Peyer's patch (tissue), 4 donors: ENCODE measurements at regions not wholly inside any gene's neighbourhood (a gene's known extent, or its start where the extent isn't known, plus 50 kb on each side); places are given as distances from the start of the nearest gene placed in this dataset.
"Not testable (repeated sequence)": the region's sequence is repeated elsewhere in the genome, so short reads cannot be mapped to it uniquely, and the experiment has no call there.

Experiments used
- DNase-seq, 3 donors: peaks; one replicate each; pipeline ENCODE4 v3.0.0-alpha.2; 2017 to 2019
- H3K27ac ChIP-seq, 4 donors: fragments of 200-600 bp; sonication (generic); one replicate each; pipeline ENCODE4 v1.5.1; 2016 to 2019
- H3K27me3 ChIP-seq, 2 donors: fragments of 200-600 bp; sonication (generic); one replicate each; pipeline ENCODE4 v1.5.1; 2019
- H3K36me3 ChIP-seq, 3 donors: fragments of 200-600 bp; sonication (generic); one replicate each; pipeline ENCODE4 v1.5.1; 2016 to 2019
- H3K4me1 ChIP-seq, 4 donors: fragments of 200-600 bp; sonication (generic); one replicate each; pipeline ENCODE4 v1.5.1; 2016 to 2019
- H3K4me3 ChIP-seq, 4 donors: fragments of 200-600 bp; sonication (generic); 1 replicate in 3 of 4; 2 replicates in 1 of 4; pipeline ENCODE4 v1.5.1; 2016 to 2019; ENCODE audit warnings: mild to moderate bottlenecking in 1 of 4
- H3K9me3 ChIP-seq, 4 donors: fragments of 200-600 bp; sonication (generic); one replicate each; pipeline ENCODE4 v1.5.1; 2016 to 2019; ENCODE audit warnings: mild to moderate bottlenecking in 1 of 4
- CTCF ChIP-seq, 6 experiments: fragments of 450-650 bp in 4 of 6; fragments of 200-600 bp in 2 of 6; sonication (generic) in 1 of 6; IDR thresholded peaks; one replicate each; pipeline ENCODE4 v1.5.1; 2017 to 2019; ENCODE audit warnings: antibody characterized with exemption in 6 of 6, mild to moderate bottlenecking in 3 of 6, moderate library complexity in 1 of 6
- POLR2A ChIP-seq, 2 donors: fragments of 450-650 bp; IDR thresholded peaks; one replicate each; pipeline ENCODE4 v1.5.1; 2017; ENCODE audit warnings: antibody characterized with exemption in 2 of 2, mild to moderate bottlenecking in 2 of 2, moderate library complexity in 2 of 2

GRCh38 chr11:86737737-86738136 lies 62.6 kb upstream of the PRSS23 start:
- peaks cover 0 to 27% (median 0%) of the 10 kb centered on the region in 4 donors for H3K4me1 ChIP-seq
- H3K27ac ChIP-seq: no peak overlapping the region
- TF ChIP-seq CTCF (IDR thresholded peaks at IDR 0.05): no peak
- no peak for TF ChIP-seq POLR2A (IDR thresholded peaks at IDR 0.05)
- H3K4me3 ChIP-seq: no peak overlapping the region
- no peaks in the 10 kb centered on the region for H3K9me3 ChIP-seq
- H3K27me3 ChIP-seq: no peaks in the 10 kb centered on the region
- DNase-seq: no peak
- H3K36me3 ChIP-seq: no peaks in the 10 kb centered on the region

GRCh38 chr11:86737230-86737629 lies 63.1 kb upstream of the PRSS23 start:
- Histone ChIP-seq H3K27me3 (no peaks in the 10 kb centered on the region), H3K27ac (no peak overlapping the region), H3K4me3 (no peak overlapping the region), H3K9me3 (no peaks in the 10 kb centered on the region), H3K36me3 (no peaks in the 10 kb centered on the region), H3K4me1 (peaks cover 0 to 27% (median 0%) of the 10 kb centered on the region in 4 donors)
- no peak for DNase-seq
- no peak for TF ChIP-seq CTCF (IDR thresholded peaks at IDR 0.05)
- no peak for TF ChIP-seq POLR2A (IDR thresholded peaks at IDR 0.05)

- Histone ChIP-seq H3K4me3 (no peak overlapping the region), H3K9me3 (no peaks in the 10 kb centered on the region), H3K27ac (no peak overlapping the region), H3K36me3 (no peaks in the 10 kb centered on the region), H3K27me3 (no peaks in the 10 kb centered on the region), H3K4me1 (peaks cover 0 to 20% (median 0%) of the 10 kb centered on the region in 4 donors)
- DNase-seq: no peak
- no peak for TF ChIP-seq POLR2A (IDR thresholded peaks at IDR 0.05)
- TF ChIP-seq CTCF (IDR thresholded peaks at IDR 0.05): no peak
These were observed 63.8 kb upstream of the PRSS23 start for GRCh38 chr11:86736291-86737143.

- H3K4me1 ChIP-seq: peaks cover 0 to 12% (median 0%) of the 10 kb centered on the region in 4 donors
- no peaks in the 10 kb centered on the region for H3K9me3 ChIP-seq
- H3K36me3 ChIP-seq: no peaks in the 10 kb centered on the region
- H3K4me3 ChIP-seq: no peak overlapping the region
- no peaks in the 10 kb centered on the region for H3K27me3 ChIP-seq
- DNase-seq: no peak
- H3K27ac ChIP-seq: no peak overlapping the region
- no peak for TF ChIP-seq CTCF (IDR thresholded peaks at IDR 0.05)
- TF ChIP-seq POLR2A (IDR thresholded peaks at IDR 0.05): no peak
These were observed 63.3 kb upstream of the ME3 start for GRCh38 chr11:86735451-86736290.

GRCh38 chr11:86732739-86733138 lies 60.3 kb upstream of the ME3 start:
- DNase-seq, H3K27ac ChIP-seq, H3K4me3 ChIP-seq, H3K36me3 ChIP-seq, H3K9me3 ChIP-seq, H3K27me3 ChIP-seq, H3K4me1 ChIP-seq: not testable (repeated sequence)

GRCh38 chr11:86732286-86732685 lies 59.9 kb upstream of the ME3 start:
- not testable (repeated sequence) for H3K27me3 ChIP-seq, H3K4me1 ChIP-seq, H3K27ac ChIP-seq

GRCh38 chr11:86729576-86729975 lies 57.2 kb upstream of the ME3 start:
- not testable (repeated sequence) for DNase-seq, H3K4me3 ChIP-seq, H3K9me3 ChIP-seq, H3K36me3 ChIP-seq, H3K27me3 ChIP-seq, H3K4me1 ChIP-seq, H3K27ac ChIP-seq

More at GRCh38 chr11:86732286-86732685, 59.9 kb upstream of the ME3 start:
- not testable (repeated sequence) for H3K36me3 ChIP-seq, H3K4me3 ChIP-seq, DNase-seq, H3K9me3 ChIP-seq
